ENCODE measurements at regions not wholly inside any gene's neighbourhood (a gene's known extent, or its start where the extent isn't known, plus 50 kb on each side); places are given as distances from the start of the nearest gene placed in this dataset.
"Not testable (repeated sequence)": the region's sequence is repeated elsewhere in the genome, so short reads cannot be mapped to it uniquely, and the experiment has no call there.

DNA sequence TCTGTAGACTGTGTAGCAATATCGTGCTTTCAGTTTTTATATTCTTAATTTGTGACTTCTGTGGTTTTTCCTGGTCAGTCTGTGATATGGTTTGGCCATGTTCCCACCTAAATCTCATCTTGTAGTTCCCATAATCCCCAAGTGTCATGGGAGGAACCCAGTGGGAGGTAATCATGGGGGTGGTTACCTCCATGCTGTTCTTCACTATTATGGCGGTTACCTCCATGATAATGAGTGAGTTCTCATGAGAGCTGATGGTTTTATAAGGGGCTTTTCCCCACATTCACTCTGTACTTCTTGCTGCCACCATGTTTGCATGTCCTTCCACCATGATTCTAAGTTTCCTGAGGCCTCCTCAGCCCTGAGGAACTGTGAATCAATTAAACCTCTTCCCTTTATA is 169.8 kb downstream of the LEPR start:
- DNase-seq (ENCODE audit: low spot score): no peak

DNA sequence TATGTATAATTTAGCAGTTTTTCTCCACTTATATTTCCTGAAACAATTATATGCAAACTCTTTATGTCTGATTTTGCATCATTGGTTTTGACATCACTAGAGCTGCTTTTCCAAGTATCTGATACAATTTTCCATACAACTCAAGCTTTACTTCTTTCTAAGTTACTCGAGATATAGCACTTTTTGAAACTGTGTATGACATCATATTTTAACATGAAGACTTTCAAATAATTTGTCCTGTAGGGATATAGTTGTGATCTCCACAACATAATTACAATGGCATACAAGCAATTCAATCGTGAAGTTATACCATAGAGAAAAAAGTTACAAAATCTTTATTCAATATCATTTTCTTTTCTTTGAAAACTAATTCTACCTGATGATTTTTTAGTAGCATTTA is 173.0 kb downstream of the LEPR start:
- no peak for DNase-seq (ENCODE audit: low spot score)

DNA sequence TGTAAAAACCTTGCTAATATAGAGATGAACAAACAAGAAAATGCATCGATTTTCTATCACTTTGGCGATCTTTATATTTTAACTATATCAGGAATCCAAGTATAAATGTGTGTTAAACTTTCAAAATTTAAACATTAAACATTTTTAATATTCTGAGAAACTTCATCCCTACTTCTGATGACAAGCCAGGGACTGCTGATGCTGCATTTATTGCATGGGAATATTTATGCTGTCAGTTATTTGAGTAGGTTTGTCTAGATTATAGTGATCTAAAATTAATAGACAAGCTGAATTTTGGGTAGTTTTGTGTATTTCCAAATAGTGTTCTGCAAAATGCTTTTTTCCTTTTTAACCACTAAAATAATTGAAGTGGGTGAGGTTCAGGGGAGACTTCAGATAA is 175.3 kb downstream of the LEPR start:
- no peak for DNase-seq (ENCODE audit: low spot score)

DNA sequence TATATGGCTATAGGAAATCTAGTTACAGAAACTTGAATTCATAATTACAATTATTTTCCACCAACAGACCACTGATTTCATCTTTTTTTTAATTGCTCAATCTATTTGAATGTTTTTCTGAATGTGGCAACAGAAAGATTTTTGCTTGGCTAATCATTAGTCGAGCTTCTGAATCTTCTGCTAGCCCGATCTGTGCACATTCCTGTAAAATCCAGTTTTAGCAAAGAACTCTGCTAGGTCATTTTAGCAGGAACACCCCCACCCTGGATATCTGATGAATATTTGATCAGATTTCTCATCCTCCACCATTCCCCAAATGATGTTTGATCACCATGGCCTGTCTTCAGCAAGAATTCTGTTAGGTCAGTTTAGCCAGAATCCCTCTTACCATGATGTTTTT is 176.3 kb downstream of the LEPR start:
- no peak for DNase-seq (ENCODE audit: low spot score)

DNA sequence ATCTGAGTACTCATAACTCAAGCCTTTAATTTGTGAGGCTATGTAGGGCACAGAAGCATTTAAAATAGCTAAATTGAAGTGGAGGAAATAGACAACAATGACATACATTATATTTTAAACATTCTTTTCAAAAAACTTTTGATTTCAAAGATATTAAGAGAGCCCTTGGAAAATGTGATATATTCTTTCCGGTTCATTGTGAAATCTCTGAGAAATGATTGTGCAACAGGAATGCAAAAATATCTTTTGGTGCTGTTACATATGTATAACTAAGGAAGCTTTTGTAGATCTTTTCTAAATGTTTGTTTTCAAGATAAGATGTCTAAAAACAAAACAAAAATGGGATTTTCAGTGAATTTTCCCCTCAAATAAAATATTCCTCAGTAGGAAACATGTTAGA is 185.2 kb downstream of the LEPR start:
- DNase-seq (ENCODE audit: low spot score): no peak

DNA sequence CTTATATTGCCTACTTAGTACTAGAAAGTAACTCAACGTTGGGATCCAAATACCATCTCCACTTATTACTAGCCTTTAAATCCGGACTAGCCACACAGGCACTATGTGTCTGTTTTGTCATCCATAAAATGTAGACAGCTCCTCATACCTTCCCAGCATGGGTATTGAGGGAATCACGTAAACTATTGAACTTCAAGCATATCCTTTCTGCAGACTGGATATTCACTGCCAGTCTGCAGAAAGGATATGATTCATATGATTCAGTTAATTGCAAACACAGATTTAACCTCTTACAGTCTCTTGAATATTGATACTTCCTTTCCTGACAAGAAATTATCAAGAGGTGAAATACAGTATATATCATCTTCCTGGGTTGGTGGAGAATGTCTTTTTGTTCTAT is 186.0 kb downstream of the LEPR start:
- DNase-seq (ENCODE audit: low spot score): no peak

DNA sequence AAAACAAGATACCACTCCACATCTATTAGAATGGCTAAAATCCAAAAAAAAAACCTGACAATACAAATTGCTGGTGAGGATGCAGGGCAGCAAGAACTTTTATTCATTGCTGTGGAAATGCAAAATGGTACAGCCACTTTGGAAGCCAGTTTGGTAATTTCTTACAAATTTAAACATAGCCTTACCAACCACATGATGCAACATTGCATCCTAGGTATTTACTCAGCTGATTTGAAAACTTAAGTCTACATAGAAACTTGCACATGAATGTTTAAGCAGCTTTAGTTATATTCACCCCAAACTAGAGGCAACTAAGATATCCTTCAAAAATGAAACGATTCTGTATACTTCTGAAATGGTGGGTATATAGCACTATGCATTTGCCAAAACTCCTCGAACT is 178.8 kb upstream of the PDE4B start:
- DNase-seq (ENCODE audit: low spot score): no peak

DNA sequence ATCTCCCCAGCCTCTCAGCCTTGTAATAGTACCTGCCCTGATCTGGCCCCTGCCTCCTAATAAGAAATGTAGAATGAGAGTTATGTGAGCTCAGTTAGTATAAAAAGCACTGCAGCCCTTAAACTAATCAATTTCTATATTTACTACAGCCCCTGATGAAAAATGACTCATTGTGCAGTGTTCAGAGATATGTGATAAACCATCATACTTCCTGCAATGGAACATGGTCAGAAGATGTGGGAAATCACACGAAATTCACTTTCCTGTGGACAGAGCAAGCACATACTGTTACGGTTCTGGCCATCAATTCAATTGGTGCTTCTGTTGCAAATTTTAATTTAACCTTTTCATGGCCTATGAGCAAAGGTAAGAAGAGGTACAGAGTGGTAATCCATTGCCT is 176.8 kb upstream of the PDE4B start:
- no peak for DNase-seq (ENCODE audit: low spot score)

DNA sequence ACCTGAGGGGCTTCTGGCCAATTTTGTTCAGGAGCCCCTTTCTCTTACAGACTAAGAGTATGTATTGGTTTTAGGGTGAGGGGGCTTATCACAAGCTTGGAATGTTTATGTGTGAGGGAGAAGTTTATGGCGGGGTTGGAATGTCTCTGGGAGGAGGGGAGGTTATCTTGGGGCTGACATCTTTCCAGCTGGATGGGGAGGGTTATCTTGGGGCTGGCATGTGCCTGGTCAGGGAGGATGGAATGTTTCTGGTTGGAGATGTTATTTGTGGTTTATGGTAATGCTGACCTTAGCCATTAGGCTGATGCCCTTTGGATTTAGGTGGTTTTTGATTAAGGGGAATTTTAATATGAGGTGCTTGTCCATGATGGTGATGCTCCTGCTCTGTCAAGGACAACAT is 171.0 kb upstream of the PDE4B start:
- not testable (repeated sequence) for DNase-seq (ENCODE audit: low spot score)

DNA sequence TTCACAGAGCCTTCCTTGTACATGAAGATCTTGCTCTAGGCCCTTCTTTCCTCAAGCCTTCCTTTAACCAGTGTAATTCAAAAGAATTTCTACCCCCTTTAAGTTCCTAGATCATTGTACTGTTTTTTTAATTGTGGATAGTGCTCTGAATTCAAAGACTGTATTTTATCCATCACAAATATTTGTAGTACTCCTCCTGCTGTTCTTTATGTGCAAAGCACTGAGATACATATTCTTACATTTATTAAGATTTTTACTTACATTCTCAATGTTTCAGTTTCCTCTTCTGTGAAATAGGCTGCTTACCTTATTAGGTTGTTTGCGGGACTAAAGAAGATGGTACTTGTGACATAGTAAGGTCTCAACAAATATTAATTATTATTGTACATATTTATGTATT is 168.8 kb upstream of the PDE4B start:
- no peak for DNase-seq (ENCODE audit: low spot score)

DNA sequence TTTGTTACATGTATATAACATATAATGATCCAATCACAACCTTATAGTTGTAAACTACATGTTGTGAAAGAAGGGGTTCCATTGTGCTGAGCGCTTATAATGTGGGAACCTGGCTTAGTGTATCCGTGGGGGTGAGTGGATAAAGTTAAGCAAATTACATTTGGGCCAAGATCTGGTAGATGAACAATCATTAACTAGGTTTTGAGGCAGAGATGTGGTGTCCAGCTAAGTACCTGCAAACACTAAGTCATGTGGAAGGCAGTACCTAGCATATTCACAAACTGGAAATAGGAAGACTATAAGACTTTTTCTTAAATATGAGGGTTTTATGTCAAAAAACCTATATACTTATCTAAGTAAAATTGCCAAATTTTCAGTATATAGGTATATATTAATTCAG is 167.2 kb upstream of the PDE4B start:
- no peak for DNase-seq (ENCODE audit: low spot score)

DNA sequence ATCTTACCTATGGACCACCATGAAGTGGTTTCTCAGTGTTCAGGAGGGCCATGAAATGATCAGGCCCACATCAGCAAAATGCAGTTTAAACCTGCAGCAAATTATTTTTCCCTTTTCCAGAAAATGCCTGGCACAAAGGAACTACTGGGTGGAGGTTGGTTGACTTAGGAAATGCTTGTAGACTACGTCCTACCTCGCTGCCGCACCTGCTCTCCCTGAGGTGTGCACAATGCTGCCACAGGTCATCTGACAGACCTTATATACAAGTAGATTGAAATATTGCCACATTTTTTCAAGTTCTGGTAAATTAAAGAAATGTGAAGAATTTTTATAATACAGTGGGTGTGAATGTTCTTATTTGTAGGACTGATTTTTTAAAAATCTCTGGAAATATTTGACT is 166.7 kb upstream of the PDE4B start:
- no peak for DNase-seq (ENCODE audit: low spot score)

DNA sequence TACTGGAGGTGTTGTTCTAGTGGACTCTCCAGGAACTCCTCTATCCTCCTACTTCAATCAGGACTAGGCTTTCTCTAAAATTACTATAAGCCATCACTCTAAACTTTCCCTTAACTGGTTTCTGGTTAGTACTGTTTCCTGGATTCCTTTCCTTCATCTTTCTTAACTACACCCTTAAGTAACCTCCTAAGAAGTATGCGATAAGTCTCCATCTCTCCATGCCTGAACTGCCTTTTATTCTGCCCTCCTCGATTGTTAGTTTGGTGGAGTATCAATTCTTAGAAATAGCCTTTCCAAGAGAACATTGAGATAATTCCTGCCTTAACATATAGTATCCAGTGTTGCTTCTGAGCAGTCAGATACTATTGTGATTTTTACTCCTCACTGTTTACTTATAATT is 162.9 kb upstream of the PDE4B start:
- DNase-seq (ENCODE audit: low spot score): no peak

DNA sequence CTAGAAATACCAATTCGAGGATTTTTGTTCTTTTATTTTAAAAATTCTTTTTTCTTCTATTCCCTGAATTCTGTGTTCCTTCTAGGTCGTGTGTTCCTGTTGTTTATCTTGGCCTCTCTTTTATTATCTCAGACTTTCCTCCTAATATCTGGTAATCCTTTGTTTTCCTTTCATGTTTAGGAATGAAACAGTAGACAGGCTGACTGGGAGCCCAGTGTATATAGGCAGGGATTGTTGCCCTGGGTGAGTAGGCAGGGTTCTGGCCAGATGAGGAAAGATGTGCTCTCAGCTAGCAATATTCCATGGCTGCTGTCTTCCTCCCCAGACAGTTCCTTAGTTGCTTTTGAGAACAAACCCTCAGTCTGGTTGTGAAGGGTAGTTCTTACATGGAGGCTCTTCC is 161.8 kb upstream of the PDE4B start:
- no peak for DNase-seq (ENCODE audit: low spot score)

DNA sequence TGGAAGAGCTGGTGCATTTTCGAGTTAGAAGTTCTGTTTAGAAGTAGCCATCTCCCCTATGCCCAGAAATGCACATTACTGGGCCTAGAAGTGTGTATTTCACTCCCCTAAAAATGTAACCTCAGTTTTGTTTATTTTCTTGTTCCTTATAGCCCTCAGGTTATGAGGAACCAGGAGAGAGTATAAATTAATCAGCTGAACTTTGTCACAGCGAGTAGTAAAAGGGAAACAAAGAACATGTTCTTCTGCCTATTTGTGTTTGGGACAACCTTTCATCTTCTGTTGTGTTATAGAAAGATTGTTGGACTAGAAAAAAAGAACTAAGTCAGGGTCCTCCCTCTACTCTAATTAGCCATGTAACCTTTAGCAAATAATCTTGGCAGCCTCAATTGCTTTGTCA is 160.5 kb upstream of the PDE4B start:
- no peak for DNase-seq (ENCODE audit: low spot score)

DNA sequence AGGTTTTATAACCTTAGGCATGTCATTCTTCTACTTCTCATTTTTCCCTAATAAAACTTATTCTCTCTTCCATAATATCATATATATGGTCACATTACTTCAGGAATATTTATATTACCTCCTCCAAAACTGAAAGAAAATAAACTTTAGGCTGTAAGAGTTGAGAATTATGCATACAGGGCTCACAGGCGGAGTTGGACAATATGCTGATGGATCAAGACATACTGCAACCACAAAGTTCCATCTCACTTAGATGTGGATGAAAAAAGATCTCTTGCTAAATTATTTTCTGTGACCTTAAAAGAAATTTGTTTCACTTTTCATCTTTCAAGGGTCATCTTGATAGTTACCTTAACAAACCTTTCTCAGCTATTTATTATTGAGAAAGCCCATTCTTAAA is 152.6 kb upstream of the PDE4B start:
- no peak for DNase-seq (ENCODE audit: low spot score)

DNA sequence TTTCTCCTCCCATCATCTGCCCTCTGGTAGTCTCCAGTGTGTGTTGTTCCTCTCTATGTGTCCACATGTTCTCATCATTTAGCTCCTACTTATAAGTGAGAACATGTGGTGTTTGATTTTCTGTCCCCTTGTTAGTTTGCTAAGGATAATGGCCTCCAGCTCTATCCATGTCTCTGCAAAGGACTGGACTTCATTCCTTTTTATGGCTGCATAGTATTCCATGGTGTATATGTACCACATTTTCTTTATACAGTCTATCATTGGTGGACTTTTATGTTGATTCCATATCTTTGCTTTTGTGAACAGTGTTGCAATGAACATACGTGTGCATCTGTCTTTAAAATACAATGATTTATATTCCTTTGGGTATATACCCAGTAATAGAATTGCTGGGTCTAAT is 143.5 kb upstream of the PDE4B start:
- DNase-seq (ENCODE audit: low spot score): not testable (repeated sequence)

DNA sequence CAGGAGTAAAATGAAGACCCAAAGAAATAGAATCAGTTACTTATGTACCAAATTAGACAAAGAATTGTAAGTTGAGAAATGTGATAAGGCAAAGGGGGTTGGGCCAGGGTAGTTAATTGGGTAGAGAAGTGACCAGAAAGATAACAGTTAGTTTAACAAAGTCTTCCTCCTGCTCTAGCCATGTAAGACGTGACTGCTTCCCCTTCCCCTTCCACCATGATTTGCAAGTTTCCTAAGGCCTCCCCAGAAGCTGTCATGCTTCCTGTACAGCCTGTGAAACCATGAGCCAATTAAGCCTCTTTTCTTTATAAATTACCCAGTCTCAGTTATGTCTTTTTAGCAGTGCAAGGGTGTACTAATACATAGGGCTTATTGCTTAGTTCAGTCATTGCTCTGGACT is 142.0 kb upstream of the PDE4B start:
- DNase-seq (ENCODE audit: low spot score): no peak

DNA sequence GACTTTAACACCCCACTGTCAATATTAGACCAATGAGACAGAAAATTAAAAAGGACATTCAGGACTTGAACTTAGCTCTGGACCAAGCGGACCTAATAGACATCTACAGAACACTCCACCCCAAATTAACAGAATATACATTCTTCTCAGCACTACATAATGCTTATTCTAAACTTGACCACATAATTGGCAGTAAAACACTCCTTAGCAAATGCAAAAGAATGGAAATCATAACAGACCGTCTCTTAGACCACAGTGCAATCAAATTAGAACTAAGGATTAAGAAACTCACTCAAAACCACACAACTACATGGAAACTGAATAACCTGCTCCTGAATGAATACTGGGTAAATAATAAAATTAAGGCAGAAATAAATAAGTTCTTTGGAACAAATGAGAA is 138.2 kb upstream of the PDE4B start:
- not testable (repeated sequence) for DNase-seq (ENCODE audit: low spot score)

DNA sequence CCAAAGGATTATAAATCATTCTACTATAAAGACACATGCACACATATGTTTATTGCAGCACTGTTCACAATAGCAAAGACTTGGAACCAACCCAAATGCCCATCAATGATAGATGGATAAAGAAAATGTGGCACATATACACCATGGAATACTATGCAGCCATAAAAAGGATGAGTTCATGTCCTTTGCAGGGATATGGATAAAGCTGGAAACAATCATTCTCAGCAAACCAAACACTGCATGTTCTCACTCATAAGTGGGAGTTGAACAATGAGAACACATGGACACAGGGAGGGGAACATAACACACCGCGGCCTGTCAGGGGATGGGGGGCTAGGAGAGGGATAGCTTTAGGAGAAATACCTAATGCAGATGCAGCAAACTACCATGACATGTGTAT is 135.1 kb upstream of the PDE4B start:
- not testable (repeated sequence) for DNase-seq (ENCODE audit: low spot score)

DNA sequence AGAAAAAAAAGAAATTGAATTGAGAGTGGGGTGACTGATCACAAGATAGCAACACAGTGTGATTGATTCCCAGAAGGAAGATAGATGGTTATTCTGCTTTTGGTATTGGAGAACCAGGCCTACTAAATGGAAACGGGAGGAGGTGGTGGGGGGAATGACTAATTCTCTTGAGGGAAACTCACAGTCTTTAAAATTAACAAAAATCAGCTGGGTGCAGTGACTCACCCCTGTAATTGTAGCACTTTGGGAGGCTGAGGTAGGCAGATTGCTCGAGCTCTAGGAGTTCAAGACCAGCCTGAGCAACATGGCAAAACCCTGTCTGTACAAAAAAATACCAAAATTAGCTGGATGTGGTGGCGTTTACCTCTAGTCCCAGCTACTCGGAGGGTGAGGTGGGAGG is 134.6 kb upstream of the PDE4B start:
- DNase-seq (ENCODE audit: low spot score): no peak

DNA sequence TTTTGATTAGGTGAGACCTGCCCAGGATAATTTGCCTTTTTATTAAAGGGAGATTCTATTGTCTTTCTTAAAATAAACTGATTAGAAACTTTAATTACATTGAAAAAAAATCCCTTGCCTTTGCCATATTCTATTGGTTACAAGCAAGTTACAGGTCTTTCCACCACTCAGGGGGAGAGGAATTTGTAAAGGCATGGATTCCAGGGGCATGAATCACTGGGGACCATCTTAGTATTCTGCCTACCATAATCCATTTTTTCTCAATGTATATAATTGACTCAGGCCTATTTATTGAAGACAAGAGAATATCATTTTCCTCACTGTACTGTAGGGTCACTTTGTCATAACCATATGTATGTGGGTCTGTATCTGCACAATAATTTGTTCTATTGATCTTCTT is 124.3 kb upstream of the PDE4B start:
- DNase-seq (ENCODE audit: low spot score): no peak

DNA sequence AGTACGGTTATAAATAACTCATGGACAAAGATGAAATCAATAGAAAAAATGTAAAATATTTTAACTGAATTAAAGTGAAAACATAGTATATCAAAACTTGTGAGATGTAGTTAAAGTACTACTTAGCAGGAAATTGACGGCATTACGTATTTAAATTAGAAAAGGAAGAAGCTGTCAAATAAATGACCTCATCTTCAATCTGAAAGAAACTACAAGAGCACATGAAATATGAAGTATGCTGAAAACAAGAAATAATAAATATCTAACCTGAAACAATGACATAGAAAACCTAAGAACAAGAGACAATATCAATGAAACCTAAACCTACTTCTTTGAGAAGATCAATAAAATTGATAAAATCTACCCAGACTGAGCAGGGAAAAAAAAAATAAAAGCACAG is 122.2 kb upstream of the PDE4B start:
- no peak for DNase-seq (ENCODE audit: low spot score)

DNA sequence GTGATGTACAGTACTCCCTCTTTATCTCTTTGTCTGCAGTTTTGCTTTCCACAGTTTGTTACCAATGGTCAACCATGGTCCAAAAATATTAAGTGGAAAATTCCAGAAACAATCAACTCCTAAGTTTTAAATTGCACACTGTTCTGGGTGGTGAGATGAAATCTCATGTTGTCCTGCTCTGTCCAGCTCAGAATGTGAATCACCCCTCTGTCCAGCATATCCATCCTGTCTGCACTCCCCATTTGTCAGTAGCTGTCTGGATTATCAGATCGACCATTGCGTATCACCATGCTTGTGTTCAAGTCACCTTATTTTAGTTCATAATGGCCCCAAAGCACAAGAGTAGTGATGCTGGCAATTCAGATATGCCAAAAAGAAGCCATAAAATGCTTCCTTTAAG is 118.2 kb upstream of the PDE4B start:
- no peak for DNase-seq (ENCODE audit: low spot score)

DNA sequence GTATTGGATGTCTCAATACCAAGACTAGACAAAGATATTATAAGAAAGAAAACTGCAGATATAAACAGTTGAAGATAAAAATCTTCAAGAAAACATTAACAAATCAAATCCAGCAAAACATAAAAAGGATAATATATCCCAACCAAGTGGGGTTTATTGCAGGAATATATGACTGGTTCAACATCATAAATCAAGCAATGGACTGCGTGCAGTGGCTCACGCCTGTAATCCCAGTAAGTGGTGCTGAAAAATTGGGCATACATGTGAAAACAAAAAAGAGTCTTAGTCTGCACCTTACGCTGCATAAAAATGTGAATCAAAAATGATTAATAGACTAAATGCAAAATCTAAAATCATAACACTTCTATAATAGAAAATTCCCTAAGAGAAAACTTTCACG is 112.9 kb upstream of the PDE4B start:
- DNase-seq (ENCODE audit: low spot score): no peak
